SU-DHL-6 (cell line): ENCODE measurements at regions not wholly inside any gene's neighbourhood (a gene's known extent, or its start where the extent isn't known, plus 50 kb on each side); places are given as distances from the start of the nearest gene placed in this dataset.
"Not testable (repeated sequence)": the region's sequence is repeated elsewhere in the genome, so short reads cannot be mapped to it uniquely, and the experiment has no call there.

Experiments used
- EZH2phosphoT487 ChIP-seq: fragments of 200-600 bp; sonication (generic), shearing (Covaris generic); conservative IDR thresholded peaks from 2 replicates; pipeline ENCODE4 v1.6.1; 2018; ENCODE audit warnings: mild to moderate bottlenecking, antibody characterized with exemption, low read length, moderate library complexity, mixed read lengths
- TF ChIP-seq, protein P1 (sequence below): fragments of 200-600 bp; sonication (generic); IDR thresholded peaks from one replicate; pipeline ENCODE4 v1.5.1; 2017; ENCODE audit warnings: antibody characterized with exemption, mild to moderate bottlenecking, low read length, moderate library complexity; ENCODE audit not compliant: insufficient read depth, poor library complexity, severe bottlenecking

DNA sequence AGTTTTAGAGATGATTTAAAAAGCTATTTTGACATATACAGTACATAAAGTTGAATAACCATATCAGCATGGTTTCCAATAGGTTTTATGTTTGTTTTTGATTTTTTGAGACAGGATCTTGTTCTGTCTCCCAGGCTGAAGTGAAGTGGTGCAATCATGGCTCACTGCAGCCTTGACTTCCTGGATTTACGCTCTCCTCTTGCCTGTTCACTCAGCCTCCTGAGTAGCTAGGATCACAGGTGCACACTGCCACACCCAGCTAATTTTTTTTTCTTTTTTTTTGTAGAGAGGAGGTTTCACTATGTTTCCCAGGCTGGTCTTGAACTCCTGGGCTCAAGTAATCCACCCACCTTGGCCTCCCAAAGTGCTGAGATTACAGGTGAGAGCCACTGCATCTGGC, 1366.4 kb downstream of the KHDRBS2 start:
- TF ChIP-seq, protein P1, sequence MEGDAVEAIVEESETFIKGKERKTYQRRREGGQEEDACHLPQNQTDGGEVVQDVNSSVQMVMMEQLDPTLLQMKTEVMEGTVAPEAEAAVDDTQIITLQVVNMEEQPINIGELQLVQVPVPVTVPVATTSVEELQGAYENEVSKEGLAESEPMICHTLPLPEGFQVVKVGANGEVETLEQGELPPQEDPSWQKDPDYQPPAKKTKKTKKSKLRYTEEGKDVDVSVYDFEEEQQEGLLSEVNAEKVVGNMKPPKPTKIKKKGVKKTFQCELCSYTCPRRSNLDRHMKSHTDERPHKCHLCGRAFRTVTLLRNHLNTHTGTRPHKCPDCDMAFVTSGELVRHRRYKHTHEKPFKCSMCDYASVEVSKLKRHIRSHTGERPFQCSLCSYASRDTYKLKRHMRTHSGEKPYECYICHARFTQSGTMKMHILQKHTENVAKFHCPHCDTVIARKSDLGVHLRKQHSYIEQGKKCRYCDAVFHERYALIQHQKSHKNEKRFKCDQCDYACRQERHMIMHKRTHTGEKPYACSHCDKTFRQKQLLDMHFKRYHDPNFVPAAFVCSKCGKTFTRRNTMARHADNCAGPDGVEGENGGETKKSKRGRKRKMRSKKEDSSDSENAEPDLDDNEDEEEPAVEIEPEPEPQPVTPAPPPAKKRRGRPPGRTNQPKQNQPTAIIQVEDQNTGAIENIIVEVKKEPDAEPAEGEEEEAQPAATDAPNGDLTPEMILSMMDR: not testable (repeated sequence)
- not testable (repeated sequence) for TF ChIP-seq EZH2phosphoT487
